ENCODE measurements at regions not wholly inside any gene's neighbourhood (a gene's known extent, or its start where the extent isn't known, plus 50 kb on each side); places are given as distances from the start of the nearest gene placed in this dataset.

- TF ChIP-seq ATF2 (IDR thresholded peaks at IDR 0.05; ENCODE audit: low read length) (no peak), MXI1 (IDR thresholded peaks at IDR 0.05; ENCODE audit: low read depth, low read length) (no peak), ZZZ3 (IDR thresholded peaks at IDR 0.05; ENCODE audit: control insufficient read depth, insufficient read length, low read depth) (no peak), RAD21 (IDR thresholded peaks at IDR 0.05; ENCODE audit: insufficient read depth, low read depth, low read length) (no peak), CTCF (IDR thresholded peaks at IDR 0.05 in 2 of 3, conservative IDR thresholded peaks at IDR 0.05 in 1 of 3; ENCODE audit: control insufficient read depth in 2 of 3, extremely low read depth in 1 of 3, insufficient read depth in 1 of 3, low read depth in 3 of 3, low read length in 3 of 3) (no peak), NFIC (IDR thresholded peaks at IDR 0.05; ENCODE audit: low read depth, low read length) (no peak), REST (IDR thresholded peaks at IDR 0.05; ENCODE audit: low read depth, low read length) (no peak), MAX (IDR thresholded peaks at IDR 0.05; ENCODE audit: low read depth, low read length) (no peak), PAX8 (IDR thresholded peaks at IDR 0.05) (no peak), POLR2A (IDR thresholded peaks at IDR 0.05; ENCODE audit: low read depth, low read length) (no peak), ZNF592 (IDR thresholded peaks at IDR 0.05) (no peak), MEF2B (IDR thresholded peaks at IDR 0.05; ENCODE audit: partially characterized antibody, poor library complexity, severe bottlenecking) (no peak)
These were observed 238.9 kb upstream of the PDZRN3 start for GRCh38 chr3:73863546-73864079.

Data from GM12878 (cell line).